Renal cortical epithelial cell (primary cell): ENCODE measurements at regions not wholly inside any gene's neighbourhood (a gene's known extent, or its start where the extent isn't known, plus 50 kb on each side); places are given as distances from the start of the nearest gene placed in this dataset.

Experiments used
- DNase-seq: peaks from one replicate; pipeline ENCODE4 v3.0.0-alpha.2; 2011; ENCODE audit warnings: low read depth

GRCh38 chr9:107118863-107119624, 164.0 kb upstream of the RAD23B start:
- no peak for DNase-seq

DNA sequence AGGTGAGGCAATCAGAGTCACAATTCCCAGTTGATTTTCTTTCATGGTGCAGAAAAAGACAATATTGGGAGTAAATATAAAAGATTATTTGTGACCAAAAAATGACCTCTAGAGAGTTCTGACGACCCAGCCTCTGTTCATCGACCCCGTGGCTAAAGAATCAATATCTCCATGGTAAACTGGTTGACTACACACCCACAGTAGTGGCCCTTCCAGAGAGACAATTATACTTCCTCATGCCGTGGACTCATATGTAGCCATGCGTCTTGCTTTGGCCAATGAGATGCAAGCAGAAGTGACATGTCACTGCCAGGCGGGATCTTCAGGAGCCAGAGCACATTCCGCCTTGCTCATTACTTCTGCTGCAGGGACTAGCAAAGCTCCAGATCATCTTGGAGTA, 163.3 kb upstream of the RAD23B start:
- DNase-seq, result no peak

DNA sequence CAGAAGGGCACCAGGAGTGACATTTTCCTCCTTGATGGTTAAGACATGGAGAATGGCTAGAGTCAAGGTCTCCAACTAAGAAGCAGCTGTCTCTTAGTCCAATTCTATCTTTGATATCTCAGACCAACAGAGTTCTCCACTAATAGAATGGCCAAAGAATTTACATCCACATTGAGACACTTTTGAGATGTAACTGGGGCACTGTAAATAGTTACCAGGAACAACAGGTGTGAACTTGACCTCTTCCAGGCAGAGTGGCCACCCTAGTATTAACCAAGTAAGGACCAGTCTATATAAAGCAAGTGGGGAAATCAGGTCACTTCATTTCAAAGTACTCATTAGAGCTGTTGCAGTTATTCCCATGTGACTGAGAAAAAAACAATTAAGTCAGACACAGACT, 159.7 kb upstream of the RAD23B start:
- DNase-seq, result no peak

GRCh38 chr9:107127608-107128007, 155.5 kb upstream of the RAD23B start:
- DNase-seq, result no peak

- peak; percentile 73 for DNase-seq
These were observed 151.8 kb upstream of the RAD23B start for GRCh38 chr9:107131108-107131799.

GRCh38 chr9:107136296-107136695, 146.8 kb upstream of the RAD23B start:
- DNase-seq, result no peak

DNA sequence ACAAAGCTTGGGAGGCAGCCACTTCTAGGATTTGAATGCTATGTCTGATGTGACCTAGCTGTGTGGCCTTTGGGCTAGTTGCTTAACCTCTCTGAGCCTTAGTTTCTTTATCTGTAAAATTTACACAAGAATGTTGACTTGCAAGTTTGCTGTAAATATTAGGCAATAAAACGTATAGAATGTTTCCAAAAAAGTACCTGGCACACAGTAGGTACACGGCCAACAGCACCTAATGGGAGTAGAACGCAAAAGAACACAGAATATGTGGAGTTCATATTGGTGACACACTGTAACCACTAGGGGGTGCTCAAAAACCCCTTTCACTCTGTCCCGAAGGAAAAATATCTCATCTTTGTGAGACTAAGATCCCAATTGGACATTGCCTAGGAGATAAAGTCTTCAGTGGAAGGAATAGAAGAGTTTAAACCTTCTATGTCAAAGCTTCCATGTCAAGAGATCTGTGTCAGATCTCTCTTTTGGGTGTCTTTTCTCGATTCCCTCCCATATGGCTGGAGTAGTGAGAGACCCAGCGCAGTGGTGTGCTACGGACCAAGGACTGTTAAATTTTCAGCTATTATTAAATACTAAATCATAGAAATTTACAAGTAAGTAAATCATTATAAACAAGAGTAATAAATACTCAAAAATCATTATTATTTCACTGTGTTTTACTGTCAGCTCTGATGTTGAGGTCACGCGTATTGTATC, 145.4 kb upstream of the RAD23B start:
- peak; percentile 22 for DNase-seq

- peak; percentile 66 for DNase-seq
These were observed 144.7 kb upstream of the RAD23B start for GRCh38 chr9:107138261-107138992.

GRCh38 chr9:107141967-107142366, 141.1 kb upstream of the RAD23B start:
- DNase-seq, result peak; percentile 64

DNA sequence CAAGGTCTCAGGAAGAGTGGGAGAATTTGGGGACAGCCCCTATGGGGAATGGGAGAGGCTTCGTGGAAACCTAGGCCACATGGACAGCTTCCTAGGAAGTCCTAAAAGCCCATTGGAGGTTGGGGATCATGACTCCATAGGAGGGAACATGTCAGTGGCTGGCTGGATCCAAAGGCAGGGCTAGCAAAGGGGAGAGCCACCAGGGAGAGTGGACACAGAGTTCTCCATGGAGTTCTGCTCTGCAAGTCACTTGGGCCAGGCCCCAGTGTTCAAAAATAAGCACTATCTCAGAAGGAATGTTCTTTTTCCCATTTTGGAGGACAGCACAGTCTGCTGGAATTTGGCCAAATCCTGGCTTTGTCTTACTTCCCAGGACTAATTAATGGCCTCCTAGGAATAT, 140.6 kb upstream of the RAD23B start:
- no peak for DNase-seq

DNA sequence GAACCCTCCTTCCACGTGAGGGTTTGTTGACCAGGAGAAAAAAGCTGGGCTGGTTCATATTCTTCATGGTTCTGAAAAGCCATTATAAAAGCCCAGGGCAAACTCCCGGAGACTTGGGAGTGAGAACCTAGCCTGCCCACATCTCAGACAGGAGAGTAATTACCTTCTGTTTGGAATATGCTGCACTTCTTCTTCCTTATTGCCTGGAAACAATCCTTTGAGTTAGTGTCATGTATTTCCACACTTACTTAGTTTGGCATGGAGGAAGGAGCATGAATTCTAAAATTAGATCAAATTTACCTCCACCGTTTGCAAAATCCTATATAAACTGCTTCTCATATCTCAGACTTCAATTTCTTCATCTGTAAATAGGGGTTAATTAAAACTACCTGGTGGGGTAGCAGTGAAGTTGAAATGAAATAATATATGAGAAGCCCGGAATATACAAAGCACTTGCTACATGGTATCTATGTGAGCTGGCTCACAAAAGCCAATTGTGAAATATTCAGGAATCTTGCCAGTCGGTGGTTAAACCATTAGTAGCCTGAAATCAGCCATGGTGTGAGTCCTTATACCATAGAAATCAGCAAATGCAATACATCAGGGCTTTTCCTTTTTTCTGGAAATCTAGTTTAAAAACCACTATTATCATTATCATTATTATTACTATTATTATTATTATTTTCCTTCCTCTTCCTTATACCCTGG, 140.0 kb upstream of the RAD23B start:
- no peak for DNase-seq

DNA sequence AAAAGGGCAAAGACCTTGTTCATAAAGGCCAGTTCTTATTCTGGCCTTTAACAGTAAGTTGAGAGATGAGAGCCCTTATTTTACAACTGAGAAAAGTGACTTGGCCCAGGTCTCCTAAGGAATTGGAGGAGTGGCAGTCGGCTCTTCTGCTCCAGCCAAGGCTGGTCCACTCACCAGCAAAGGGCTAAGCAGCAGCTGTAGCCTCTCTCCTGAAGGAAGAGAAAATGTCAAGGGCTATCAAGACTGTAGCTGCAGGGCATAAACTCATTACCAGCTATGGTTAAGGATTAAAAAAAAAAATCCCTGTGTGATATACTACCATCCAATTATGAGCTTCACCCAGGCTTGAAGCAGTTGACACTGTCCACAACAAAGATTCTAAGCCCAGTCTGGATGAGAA, 138.6 kb upstream of the RAD23B start:
- DNase-seq, result no peak

DNA sequence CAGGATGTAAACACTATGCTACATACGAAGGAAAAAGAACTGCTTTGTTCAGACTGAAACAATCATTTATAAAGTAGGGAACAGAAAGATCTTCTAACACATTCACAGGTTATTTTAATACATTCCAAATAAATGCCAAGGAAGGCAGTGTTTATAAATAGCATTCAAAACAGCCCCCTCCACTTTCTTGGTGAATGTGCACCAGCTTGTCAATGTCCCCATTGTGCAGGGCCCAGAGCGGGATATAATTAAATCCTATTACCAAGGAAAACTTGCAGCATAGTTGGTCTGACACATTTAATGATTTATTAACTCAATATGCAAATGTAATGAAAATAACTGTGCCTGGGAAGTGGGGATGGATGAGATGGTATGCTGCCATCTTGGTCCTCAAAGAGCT, 135.9 kb upstream of the RAD23B start:
- no peak for DNase-seq

GRCh38 chr9:107148216-107148615, 134.9 kb upstream of the RAD23B start:
- no peak for DNase-seq

DNA sequence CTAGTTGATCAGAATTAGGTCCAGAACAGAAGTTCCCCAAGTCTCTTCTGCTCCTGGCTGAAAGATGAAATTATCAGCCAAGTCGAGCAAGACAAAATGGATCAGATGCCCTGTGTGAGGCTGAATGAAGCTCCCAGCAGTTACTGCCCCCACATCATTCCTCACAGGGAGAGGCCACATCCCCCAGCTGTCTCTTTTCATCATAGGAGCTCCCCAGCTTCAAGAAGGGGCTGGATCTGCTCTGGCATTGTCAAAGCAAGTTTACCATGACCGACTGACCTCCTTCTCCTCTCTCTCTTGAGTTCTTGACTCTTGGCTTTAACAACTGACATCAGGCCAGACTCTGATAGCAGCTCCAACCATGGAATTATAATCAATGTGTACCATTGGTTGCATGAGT, 133.3 kb upstream of the RAD23B start:
- no peak for DNase-seq

DNA sequence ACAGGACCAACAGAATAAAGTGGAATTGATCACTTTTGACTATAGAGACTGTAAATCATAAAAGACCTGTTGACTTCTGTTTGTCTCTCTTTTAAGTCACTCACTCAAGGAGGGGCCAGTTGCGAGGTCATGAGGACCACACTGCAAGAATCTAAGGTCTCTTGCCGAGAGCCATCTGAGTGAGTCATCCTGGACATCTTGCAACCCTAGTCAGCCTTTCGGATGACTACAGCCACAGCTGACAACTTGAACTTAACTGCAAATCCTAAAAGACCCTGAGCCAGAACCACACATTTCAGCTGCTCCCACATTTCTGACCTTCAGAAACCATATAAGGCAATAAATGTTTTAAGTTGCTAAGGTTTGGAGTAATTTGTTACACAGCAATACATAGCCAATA, 129.7 kb upstream of the RAD23B start:
- DNase-seq, result peak; percentile 33

- DNase-seq, result no peak
These were observed 128.8 kb upstream of the RAD23B start for GRCh38 chr9:107154291-107154690.

GRCh38 chr9:107154766-107155165, 128.3 kb upstream of the RAD23B start:
- DNase-seq, result no peak

GRCh38 chr9:107155244-107155817, 127.7 kb upstream of the RAD23B start:
- no peak for DNase-seq

GRCh38 chr9:107158321-107158720, 124.8 kb upstream of the RAD23B start:
- DNase-seq, result peak; percentile 51

DNA sequence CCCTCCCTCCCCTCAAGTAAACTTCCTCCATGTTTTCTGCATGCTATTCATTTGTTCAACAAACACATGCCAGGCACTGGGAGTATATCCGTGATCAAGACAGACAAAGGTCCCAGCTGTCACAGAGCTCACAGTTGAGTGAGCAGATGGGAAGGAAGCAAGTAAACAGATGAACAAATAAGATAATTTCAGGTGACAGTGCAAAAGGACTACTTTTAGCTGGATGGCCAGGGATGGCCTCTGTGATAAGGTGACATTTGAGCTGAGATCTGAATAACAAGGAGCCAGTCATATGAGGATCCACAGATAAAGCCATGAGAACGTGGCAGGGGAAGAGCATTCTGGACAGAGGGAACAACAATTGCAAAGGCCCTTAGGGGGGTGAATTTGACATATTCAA, 121.7 kb upstream of the RAD23B start:
- no peak for DNase-seq
